GM21723 (cell line): ENCODE measurements at regions not wholly inside any gene's neighbourhood (a gene's known extent, or its start where the extent isn't known, plus 50 kb on each side); places are given as distances from the start of the nearest gene placed in this dataset.

Source experiments
- ATAC-seq: cut with Tn5 transposase; IDR thresholded peaks from one replicate; pipeline ENCODE4 v1.9.1; 2021; ENCODE audit warnings: mild to moderate bottlenecking, moderate library complexity; ENCODE audit not compliant: unreplicated experiment

DNA sequence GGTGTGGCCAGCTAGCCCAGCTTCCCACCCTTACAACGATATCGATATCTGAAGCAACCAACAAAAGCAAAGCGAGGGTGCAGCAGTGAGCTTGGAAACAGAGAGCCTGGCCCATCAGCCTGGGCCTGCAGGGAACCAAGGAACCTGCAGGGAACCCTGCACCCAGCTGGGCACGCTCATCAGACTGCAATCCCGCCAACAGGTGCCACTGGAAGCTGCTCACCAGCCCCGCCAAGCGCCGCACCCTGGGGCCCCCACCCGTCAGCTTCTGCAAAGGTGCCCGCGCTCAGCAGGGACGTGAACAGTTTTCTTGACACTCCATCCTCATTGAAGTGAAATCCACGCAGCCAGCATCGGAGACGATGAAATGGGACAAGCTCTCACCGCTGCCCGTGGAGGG, 250.7 kb downstream of the RBFOX3 start:
- ATAC-seq = no peak

DNA sequence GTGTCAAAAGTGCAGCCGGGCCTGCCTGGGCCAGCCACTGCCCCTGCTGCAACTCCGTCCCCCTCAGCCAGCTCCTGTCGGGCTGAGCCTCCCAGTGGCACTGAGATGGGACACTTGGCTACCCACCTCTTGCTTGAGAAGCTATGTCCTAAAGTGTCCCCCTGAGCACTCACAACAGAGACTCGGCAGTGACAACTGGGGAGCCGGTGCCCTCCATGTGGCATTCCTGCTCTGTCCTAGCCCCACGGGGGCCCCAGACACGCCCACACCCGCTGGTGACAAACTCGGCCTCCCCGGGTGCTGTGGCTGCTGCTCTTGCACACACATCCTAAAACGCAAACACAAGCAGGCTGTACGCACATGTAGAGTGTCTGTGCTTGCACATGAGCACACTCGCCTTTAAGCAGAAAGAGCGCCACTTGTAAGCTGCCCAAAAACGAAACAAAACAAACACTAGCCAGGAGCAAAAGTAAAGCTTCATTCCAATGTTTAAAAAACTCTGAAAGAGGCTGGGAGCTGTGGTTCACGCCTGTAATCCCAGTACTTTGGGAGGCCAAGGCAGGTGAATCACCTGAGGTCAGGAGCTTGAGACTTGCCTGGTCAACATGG, 253.9 kb downstream of the RBFOX3 start:
- ATAC-seq = no peak

DNA sequence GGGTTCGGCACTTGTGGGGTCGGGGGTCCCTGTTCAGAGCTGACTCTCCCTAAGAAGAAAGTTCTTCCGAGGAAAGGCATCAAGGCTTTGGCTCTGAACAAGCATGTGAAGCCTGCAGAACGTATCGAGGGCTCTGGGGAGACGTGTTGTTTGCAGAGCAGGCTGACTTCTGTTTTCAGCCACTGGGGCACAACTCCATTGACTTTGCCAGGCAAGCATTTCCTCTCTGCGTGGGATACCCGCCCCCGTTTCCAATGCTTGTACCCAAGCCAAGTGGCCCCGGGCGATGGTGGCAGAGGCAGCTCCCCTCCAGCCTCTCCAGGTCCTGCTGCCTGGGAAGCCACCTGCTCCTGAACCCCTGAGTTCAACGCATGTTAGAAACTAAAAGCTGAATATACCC, 255.7 kb downstream of the RBFOX3 start:
- no peak for ATAC-seq

- no peak for ATAC-seq
These were observed 256.6 kb downstream of the RBFOX3 start for GRCh38 chr17:79354173-79354820.

DNA sequence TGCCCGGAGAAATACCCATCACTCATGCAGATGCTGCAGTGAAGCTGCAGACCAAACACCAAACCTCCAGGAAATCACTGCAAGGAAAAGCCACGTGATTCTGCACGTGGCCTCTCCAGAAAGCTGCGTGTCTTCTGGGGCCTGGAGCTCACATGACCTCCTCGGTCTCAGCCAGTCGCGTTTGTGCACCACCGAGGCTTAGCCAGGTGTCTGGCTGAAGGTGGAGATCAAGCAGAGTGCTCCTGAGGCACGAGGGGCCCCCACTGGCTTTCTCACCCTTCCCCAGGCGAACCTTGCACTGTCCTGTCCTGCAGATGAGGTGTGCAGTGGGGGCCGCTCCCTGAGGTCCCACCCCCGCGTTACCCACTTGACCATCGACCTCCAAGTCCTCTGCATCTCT, 257.3 kb downstream of the RBFOX3 start:
- no peak for ATAC-seq

DNA sequence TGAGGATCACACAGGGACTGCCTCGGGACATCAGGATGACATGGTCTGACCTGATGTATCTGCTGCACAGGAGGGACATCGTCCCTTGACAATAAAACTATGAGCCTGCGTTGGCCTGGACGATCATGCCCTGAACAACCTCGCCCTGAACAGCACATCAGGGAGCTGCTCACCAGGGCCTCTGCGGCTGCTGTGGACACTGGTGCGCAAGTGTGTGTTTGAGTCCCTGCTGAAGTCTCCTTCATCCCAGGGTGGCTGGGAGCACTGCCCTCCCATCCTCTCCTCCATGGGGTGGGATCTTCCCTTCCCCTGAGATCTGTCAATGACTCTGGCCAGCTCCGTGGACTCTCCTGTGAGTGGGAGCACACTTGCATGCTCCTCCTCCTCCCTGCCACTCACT, 257.8 kb downstream of the RBFOX3 start:
- ATAC-seq = no peak

GRCh38 chr17:79350533-79350932, 260.3 kb downstream of the RBFOX3 start:
- ATAC-seq = no peak

- no peak for ATAC-seq
These were observed 261.1 kb downstream of the RBFOX3 start for GRCh38 chr17:79349506-79350400.

DNA sequence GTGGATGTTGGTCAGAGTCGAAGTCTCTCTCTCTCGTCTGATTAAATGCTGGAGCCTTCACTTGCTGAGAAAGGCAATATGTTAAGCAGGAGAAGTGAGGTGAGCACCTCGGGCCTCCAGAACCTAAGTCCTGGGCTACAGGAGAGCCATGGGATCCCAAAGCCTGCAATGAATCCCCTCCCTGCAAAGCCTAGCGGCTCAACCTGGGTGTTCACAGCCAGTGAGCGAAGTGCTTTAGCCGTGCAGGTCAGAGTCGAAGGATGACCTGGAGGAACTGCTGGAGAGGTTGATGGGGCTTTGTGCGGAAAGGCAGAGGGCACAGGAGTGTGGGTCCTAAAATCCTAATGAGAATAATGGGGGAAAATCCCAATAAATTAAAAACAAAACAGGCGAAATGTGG, 267.8 kb downstream of the ENGASE start:
- ATAC-seq = no peak

DNA sequence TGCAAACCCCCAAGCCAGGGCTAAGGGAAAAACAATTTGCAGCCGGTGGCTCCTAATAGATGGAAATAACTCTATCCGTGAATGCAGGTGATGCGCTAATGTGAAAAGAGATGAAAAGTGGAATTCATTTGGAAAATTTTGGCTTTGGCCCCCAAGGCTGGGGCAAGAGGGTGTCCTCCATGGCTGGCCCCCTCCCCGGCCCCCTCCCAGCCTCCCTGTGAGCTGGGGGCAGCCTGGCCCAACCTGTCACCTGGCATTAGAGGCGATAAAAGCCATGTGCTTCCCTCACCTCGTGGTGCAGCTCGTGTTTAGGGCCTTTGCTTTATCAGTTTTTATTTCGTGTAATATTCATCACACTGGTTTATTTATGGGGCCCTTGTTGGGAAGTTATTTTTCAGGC, 267.2 kb downstream of the ENGASE start:
- ATAC-seq = no peak

DNA sequence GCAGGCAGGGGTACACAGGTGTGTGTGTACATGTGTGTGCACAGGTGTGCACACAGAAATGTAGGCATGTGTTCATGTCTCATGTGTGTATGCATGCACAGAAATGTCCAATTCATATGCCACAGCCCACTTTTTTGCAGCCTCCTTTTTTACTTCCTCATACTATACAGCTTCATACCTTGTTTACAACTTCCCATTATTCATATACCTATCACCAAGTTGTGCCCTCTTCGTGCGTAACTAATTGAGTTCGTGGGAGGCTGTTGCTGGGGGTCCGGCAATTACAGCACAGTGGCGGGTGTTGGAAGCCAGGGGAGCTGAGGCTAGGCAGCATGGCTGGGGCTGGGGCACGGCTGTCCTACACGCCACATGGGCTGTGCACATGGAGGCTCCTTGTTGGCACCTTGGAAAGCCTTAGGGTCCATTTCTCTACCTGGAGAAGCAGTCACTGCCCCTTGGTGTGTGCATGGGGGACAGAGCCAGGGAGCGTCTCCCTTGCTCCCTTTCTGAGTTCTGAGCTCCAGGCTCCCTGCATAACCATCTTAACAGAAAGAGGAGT, 266.7 kb downstream of the ENGASE start:
- peak; percentile 21 for ATAC-seq

GRCh38 chr17:79340333-79341221, 266.0 kb downstream of the ENGASE start:
- ATAC-seq = peak; percentile 81

GRCh38 chr17:79339321-79339720, 264.7 kb downstream of the ENGASE start:
- ATAC-seq = no peak

DNA sequence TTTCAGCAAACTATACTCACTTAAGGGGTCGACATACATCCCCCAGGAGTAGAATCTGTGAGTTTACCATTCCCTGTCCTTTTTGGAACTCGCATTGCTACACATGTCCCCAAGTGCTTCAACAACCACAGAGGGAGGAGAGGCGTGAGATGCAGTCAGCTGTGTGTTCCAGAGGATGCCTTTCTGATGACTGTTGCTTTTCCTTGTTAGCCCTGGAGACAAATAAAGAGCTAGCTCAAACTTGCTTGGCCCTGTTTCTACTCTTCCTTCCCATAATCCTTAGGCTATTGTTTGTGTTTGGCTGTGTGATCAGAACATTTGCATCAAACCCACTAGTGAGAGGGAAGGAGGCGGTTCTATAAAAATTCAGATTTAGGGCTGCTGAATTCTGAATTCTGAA, 264.0 kb downstream of the ENGASE start:
- no peak for ATAC-seq

DNA sequence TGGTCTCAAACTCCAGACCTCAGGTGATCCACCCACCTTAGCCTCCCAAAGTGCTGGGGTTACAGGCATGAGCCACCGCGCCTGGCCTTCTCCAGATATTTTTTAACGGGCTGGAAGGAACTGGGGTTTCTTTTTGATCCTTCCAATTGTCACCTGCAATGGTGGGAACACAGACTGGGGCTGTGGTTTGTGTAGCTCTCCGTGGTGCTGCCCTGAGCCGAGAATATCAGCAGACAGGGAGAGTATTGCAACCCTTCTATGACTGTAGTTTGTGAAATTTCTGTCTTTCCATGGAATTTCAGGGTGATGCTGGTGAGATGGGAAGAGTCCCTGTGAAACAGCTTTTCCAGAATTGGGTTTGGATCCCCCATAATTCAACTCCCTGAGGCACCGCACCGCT, 263.5 kb downstream of the ENGASE start:
- no peak for ATAC-seq

GRCh38 chr17:79337053-79337452, 262.4 kb downstream of the ENGASE start:
- ATAC-seq = no peak

- no peak for ATAC-seq
These were observed 260.8 kb downstream of the ENGASE start for GRCh38 chr17:79335456-79335855.

DNA sequence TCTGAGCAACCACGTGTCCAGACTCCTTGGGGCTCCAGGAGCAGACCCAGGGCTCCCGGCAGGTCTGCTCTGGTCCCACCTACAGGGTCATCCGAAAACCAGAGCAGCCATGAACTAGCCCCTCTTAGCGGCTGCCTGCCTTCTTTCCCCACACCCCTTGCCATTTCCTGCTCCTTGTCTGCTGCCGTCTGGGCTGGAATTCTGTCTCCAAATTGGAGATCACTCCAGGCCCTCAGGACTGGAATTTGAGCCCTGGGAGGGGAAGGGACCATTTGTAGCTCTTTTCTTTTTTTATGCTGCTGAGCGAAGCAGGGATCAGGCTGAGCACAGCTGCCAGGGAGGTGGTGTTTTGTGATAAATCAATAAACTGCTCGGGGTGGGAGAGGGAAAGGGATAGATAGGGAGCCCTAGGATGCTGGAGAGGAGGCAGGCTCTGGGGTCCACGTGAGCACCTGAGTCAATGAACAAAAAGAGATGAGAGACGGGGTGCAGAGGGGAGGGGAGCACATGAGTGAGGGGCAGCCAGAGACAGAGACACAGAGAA, 257.5 kb downstream of the ENGASE start:
- ATAC-seq = no peak

DNA sequence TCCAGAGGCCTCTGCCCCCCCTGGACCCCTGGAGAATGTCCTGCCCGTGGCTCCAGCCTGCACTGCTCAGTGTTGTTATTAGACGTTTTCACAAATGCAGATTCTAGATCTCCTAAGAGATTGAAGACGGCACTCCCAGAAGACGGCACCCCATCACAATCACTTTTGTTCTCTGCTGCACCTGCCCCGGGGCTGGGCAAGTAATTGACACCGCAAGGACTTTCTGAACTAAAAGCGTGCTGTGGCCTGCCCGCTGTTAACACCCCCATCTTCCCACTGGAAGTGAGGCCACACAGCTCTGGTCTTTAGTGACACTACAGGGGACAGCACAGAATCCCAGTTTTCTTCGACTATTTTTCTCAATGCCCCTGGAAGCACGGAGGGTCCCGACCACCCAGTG, 256.9 kb downstream of the ENGASE start:
- ATAC-seq = no peak

GRCh38 chr17:79330696-79331095, 256.1 kb downstream of the ENGASE start:
- ATAC-seq = no peak
